Gastroesophageal sphincter (tissue), 4 donors: ENCODE measurements at regions not wholly inside any gene's neighbourhood (a gene's known extent, or its start where the extent isn't known, plus 50 kb on each side); places are given as distances from the start of the nearest gene placed in this dataset.

Experiments
- ATAC-seq: fragments of 150-250 bp; one replicate; pipeline ENCODE4 v1.9.1; 2016; ENCODE audit warnings: mild to moderate bottlenecking, moderate library complexity
- H3K27ac ChIP-seq, 4 donors: fragments of 200-600 bp; sonication (generic) in 3 of 4; 1 replicate in 3 of 4; 2 replicates in 1 of 4; pipeline ENCODE4 v1.5.1; 2016 to 2019
- H3K27me3 ChIP-seq: fragments of 200-600 bp; sonication (generic); one replicate; pipeline ENCODE4 v1.5.1; 2019
- H3K36me3 ChIP-seq, 2 donors: fragments of 200-600 bp; sonication (generic); one replicate each; pipeline ENCODE4 v1.5.1; 2019; ENCODE audit warnings: control low read depth in 1 of 2
- H3K4me1 ChIP-seq, 3 donors: fragments of 200-600 bp; sonication (generic); 1 replicate in 2 of 3; 2 replicates in 1 of 3; pipeline ENCODE4 v1.5.1; 2016 to 2019; ENCODE audit warnings: control low read depth in 2 of 3
- H3K4me3 ChIP-seq, 2 donors: fragments of 200-600 bp; sonication (generic); one replicate each; pipeline ENCODE4 v1.5.1; 2019; ENCODE audit warnings: mild to moderate bottlenecking in 1 of 2, moderate library complexity in 1 of 2
- H3K9me3 ChIP-seq, 3 donors: fragments of 200-600 bp; sonication (generic); one replicate each; pipeline ENCODE4 v1.5.1; 2017 to 2019; ENCODE audit warnings: control low read depth in 2 of 3
- CTCF ChIP-seq, 4 experiments: fragments of 200-600 bp in 2 of 4; fragments of 450-650 bp in 2 of 4; sonication (generic) in 1 of 4; IDR thresholded peaks; one replicate each; pipeline ENCODE4 v1.5.1; 2017 to 2019; ENCODE audit warnings: antibody characterized with exemption in 4 of 4, mild to moderate bottlenecking in 2 of 4, moderate library complexity in 2 of 4
- EP300 ChIP-seq: sonication (generic); formaldehyde crosslinking; IDR thresholded peaks from one replicate; pipeline ENCODE4 v1.6.1; 2017; ENCODE audit warnings: antibody characterized with exemption, mild to moderate bottlenecking
- POLR2A ChIP-seq, 2 donors: fragments of 450-650 bp; IDR thresholded peaks; one replicate each; pipeline ENCODE4 v1.6.1; 2017; ENCODE audit warnings: antibody characterized with exemption in 2 of 2, mild to moderate bottlenecking in 2 of 2, moderate library complexity in 1 of 2
- POLR2AphosphoS5 ChIP-seq: sonication (generic); formaldehyde crosslinking; IDR thresholded peaks from one replicate; pipeline ENCODE4 v1.6.1; 2017; ENCODE audit warnings: antibody characterized with exemption
- WGBS, 2 donors: methylation state at CpG; one replicate each; pipeline ENCODE4 v1.1.5; 2018; ENCODE audit warnings: low coverage in 1 of 2; 5-methylcytosine and 5-hydroxymethylcytosine counted together

GRCh38 chr5:158058208-158059120, 199.5 kb upstream of the CLINT1 start:
- WGBS, 2 donors = 72 to 78% methylated on average over 5 to 6 of the region's 6 CpGs
- no peaks in the 10 kb centered on the region for H3K9me3 ChIP-seq
- H3K27ac ChIP-seq = no peak overlapping the region
- no peak for TF ChIP-seq POLR2A (IDR thresholded peaks at IDR 0.05)
- peaks cover 4% of the 10 kb centered on the region for H3K27me3 ChIP-seq
- peaks cover 0 to 11% (median 0%) of the 10 kb centered on the region in 3 donors for H3K4me1 ChIP-seq
- no peaks in the 10 kb centered on the region for H3K36me3 ChIP-seq
- ATAC-seq = no peak
- no peak overlapping the region for H3K4me3 ChIP-seq

DNA sequence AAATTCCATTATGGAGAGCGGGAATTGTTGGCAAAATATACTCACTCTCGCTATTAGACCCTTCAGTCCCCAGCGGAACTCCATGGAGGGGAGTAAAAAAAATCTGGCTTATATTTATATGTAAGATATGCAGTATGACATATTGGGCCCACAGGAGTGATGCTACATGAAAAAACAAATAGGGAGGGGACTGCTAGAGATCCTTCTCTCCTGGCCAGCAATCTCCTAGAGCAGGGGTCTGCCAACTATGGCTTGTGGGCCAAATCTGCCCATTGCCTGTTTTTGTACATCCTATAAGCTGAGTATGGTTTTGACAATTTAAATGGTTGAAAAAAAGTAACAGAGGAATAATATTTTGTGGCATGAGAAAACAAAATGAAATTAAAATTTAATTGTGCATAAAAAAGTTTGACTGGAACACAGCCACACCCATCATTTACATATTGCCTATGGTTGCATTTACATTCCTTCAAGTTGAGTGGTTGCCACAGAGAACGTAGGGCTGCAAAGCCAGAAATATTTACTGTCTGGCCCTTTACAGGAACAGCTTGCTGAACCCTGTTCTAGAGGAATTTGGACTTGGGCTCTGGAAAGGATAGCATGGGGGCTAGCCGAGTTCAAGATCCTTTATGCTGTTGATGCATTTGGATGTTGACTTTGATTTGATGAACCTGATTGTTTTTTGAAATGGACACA, 197.3 kb upstream of the CLINT1 start:
- H3K4me3 ChIP-seq = no peak overlapping the region

DNA sequence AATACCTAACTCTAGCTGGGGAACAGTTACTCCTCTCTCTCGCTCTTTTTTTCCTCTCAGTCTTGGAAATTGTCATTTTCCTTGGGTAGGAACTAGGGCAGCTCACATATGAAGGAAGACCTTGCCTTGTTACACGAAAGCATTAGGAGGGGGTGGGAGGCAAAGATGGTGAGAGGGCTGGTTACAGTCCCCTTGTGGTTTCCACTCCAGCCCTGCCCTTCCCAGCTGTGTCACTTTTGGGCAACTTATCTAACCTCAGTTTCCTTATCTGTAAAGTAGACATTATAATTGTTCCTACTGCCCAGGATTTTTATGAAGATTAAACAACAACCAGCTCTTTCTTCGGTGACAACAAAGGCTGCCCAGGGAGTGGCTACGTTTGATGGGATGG, 196.2 kb upstream of the CLINT1 start:
- Histone ChIP-seq H3K9me3 (no peaks in the 10 kb centered on the region), H3K27ac (no peak overlapping the region), H3K27me3 (no peaks in the 10 kb centered on the region), H3K36me3 (no peaks in the 10 kb centered on the region), H3K4me1 (peaks cover 0 to 19% (median 0%) of the 10 kb centered on the region in 3 donors), H3K4me3 (no peak overlapping the region)
- no peak for ATAC-seq
- 37 to 61% methylated on average over 3 to 4 of the region's 4 CpGs for WGBS, 2 donors
- TF ChIP-seq EP300 (no peak), POLR2AphosphoS5 (no peak), POLR2A (IDR thresholded peaks at IDR 0.05) (no peak), CTCF (IDR thresholded peaks at IDR 0.05) (no peak)

More for the DNA sequence above, 197.3 kb upstream of the CLINT1 start:
- Histone ChIP-seq H3K27ac (no peak overlapping the region), H3K4me1 (peaks cover 0 to 11% (median 0%) of the 10 kb centered on the region in 3 donors), H3K36me3 (no peaks in the 10 kb centered on the region), H3K27me3 (peaks cover under 1% of the 10 kb centered on the region), H3K9me3 (no peaks in the 10 kb centered on the region)
- WGBS, 2 donors = 76 to 94% methylated on average over 5 of the region's 5 CpGs
- ATAC-seq = no peak
- TF ChIP-seq POLR2AphosphoS5 (no peak), CTCF (IDR thresholded peaks at IDR 0.05) (no peak), EP300 (no peak), POLR2A (IDR thresholded peaks at IDR 0.05) (no peak)

DNA sequence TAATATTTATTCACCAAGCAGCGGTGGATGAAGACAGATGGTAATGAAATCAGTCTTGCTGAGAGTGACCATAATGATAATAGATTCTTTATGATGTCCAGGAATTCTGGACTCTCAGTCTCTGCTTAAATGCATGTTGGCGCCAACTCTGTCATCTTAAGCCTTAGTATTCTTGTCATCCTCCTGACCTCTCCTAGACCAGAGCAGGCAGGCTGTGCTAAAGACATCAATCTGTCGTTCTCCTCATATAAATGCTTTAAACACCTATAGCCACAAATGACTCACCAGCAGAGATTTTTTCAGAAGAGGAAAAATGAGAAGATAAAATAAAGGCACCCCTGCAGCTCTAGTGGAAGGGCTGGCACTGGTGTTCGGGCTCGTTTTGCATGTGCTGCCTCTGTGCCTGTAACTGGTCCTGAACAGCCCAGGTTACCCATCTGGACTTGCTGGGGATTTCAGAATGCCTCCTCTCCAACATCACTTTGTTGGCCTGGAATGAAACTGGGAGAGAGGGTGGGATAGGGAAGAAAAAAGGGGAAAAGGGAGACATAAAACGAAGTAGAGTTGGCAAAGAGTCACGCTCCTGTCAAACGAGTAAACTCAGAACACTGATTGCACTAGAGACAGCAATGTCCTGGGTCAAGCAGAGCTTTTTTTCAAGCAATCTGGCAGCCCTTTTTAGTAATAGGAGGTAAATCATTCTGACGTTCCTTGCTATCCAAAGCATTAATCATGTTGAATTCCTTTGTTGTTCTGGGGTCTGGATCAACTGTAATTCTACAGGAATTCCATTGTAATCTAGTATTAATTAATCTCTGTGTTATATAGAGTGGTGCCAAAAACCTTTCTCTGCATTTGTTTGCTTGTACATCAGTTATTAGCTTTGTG, 195.5 kb upstream of the CLINT1 start:
- H3K27ac ChIP-seq = no peak overlapping the region
- no peaks in the 10 kb centered on the region for H3K27me3 ChIP-seq
- no peaks in the 10 kb centered on the region for H3K36me3 ChIP-seq
- 25 to 30% methylated on average over 8 to 9 of the region's 9 CpGs for WGBS, 2 donors
- ATAC-seq = no peak
- H3K4me3 ChIP-seq = no peak overlapping the region
- H3K4me1 ChIP-seq = peaks cover 0 to 19% (median 0%) of the 10 kb centered on the region in 3 donors
- H3K9me3 ChIP-seq = no peaks in the 10 kb centered on the region
- no peak for TF ChIP-seq POLR2A (IDR thresholded peaks at IDR 0.05)
- TF ChIP-seq EP300 = no peak
- TF ChIP-seq CTCF (IDR thresholded peaks at IDR 0.05) = no peak
- TF ChIP-seq POLR2AphosphoS5 = no peak

DNA sequence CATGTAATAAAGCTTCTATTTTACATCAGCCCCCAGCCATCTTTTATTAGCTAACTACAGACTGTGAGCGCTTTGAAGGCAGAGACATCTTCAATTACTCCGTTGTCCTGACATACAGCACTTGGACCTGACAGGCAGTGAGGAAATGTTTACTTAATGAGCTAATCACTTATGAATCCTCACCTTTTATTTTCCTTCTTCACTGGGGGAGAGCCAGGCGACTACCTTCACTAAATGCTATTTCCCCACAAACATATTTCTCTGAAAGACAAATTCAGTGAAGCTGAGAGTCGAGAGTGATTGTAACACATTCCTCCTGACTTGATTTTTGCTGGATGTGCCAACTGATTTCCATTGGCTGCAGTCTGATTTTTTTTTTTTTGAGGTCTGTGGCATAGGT, 192.1 kb upstream of the CLINT1 start:
- no peak for TF ChIP-seq POLR2AphosphoS5
- TF ChIP-seq POLR2A (IDR thresholded peaks at IDR 0.05) = no peak
- no peak for TF ChIP-seq CTCF (IDR thresholded peaks at IDR 0.05)
- no peak for TF ChIP-seq EP300
- Histone ChIP-seq H3K27me3 (no peaks in the 10 kb centered on the region), H3K4me1 (peaks cover 0 to 19% (median 0%) of the 10 kb centered on the region in 3 donors), H3K36me3 (no peaks in the 10 kb centered on the region), H3K27ac (no peak overlapping the region), H3K4me3 (no peak overlapping the region), H3K9me3 (no peaks in the 10 kb centered on the region)
- 40 to 61% methylated on average over 3 to 4 of the region's 4 CpGs for WGBS, 2 donors
- ATAC-seq = no peak
